ENCODE measurements at regions not wholly inside any gene's neighbourhood (a gene's known extent, or its start where the extent isn't known, plus 50 kb on each side); places are given as distances from the start of the nearest gene placed in this dataset.

GRCh38 chr11:43122546-43122945, 189.2 kb upstream of the API5 start:
- Histone ChIP-seq H3K36me3 (replicated peaks in 1 of 2; ENCODE audit: control insufficient read depth in 1 of 2, insufficient read depth in 2 of 2, low read length in 2 of 2) (no peaks in the 10 kb centered on the region), H2AFZ (ENCODE audit: low read length) (no peak overlapping the region), H3K4me1 (ENCODE audit: insufficient read depth, low read length) (no peaks in the 10 kb centered on the region), H3K9me3 (ENCODE audit: low read length) (no peaks in the 10 kb centered on the region), H3K9ac (ENCODE audit: insufficient read depth, low read depth, low read length) (no peak overlapping the region), H3K4me2 (ENCODE audit: low read depth, low read length) (no peak overlapping the region), H3K27ac (ENCODE audit: extremely low read length, insufficient read depth, low read length) (no peak overlapping the region), H4K20me1 (ENCODE audit: insufficient read depth, low read length) (no peaks in the 10 kb centered on the region), H3K4me3 (replicated peaks in 1 of 3; ENCODE audit: insufficient read depth in 1 of 3, low read depth in 2 of 3, low read length in 3 of 3) (no peak overlapping the region), H3K27me3 (ENCODE audit: control insufficient read depth in 1 of 2, insufficient read depth in 2 of 2, low read length in 2 of 2) (no peaks in the 10 kb centered on the region), H3K79me2 (ENCODE audit: insufficient read depth, low read length) (no peaks in the 10 kb centered on the region)
- no peak for FAIRE-seq
- CTCF ChIA-PET (ENCODE audit: low intra/inter-chr PET ratio, low total read pairs): no interaction called here
- no TSS peak for BruUV-seq (replicated peaks)
- DNase-seq (ENCODE audit: low spot score): no peak
- WGBS (ENCODE audit: low lambda C conversion rate): 4% methylated on average over 3 of the region's 3 CpGs
- no peak for ATAC-seq
- in situ Hi-C loops (cut with HindIII; ENCODE audit: extremely low pct_ligation_motif_present, low pct_unique_long_range_greater_than_20kb) (no loop called here), intact Hi-C loops (cut with micrococcal nuclease; ENCODE audit: unreplicated experiment) (no loop called here)
- POLR2A ChIA-PET: no interaction called here
- TF ChIP-seq ZSCAN20 (CRISPR knock-in tag; IDR thresholded peaks at IDR 0.05; ENCODE audit: borderline replicate concordance) (no peak), ZFP62 (CRISPR knock-in tag; IDR thresholded peaks at IDR 0.05) (no peak), ZNF891 (CRISPR knock-in tag; IDR thresholded peaks at IDR 0.05) (no peak), SRSF4 (IDR thresholded peaks at IDR 0.05; ENCODE audit: low read depth, low read length, poor library complexity, severe bottlenecking) (no peak), ZKSCAN5 (CRISPR knock-in tag; IDR thresholded peaks at IDR 0.05) (no peak), ASH2L (IDR thresholded peaks at IDR 0.05; ENCODE audit: insufficient read length, low read depth, low read length) (no peak), ZNF710 (CRISPR knock-in tag; IDR thresholded peaks at IDR 0.05; ENCODE audit: borderline replicate concordance) (no peak), ZNF501 (CRISPR knock-in tag; IDR thresholded peaks at IDR 0.05) (no peak), KMT2B (CRISPR knock-in tag; IDR thresholded peaks at IDR 0.05) (no peak), NFIB (CRISPR knock-in tag; IDR thresholded peaks at IDR 0.05; ENCODE audit: borderline replicate concordance) (no peak), ZSCAN30 (CRISPR knock-in tag; IDR thresholded peaks at IDR 0.05) (no peak), REST (IDR thresholded peaks at IDR 0.05; ENCODE audit: borderline replicate concordance in 1 of 2, low read depth in 1 of 2, low read length in 2 of 2) (no peak), ZHX1 (CRISPR knock-in tag; IDR thresholded peaks at IDR 0.05; ENCODE audit: low read depth) (no peak), MTA1 (CRISPR knock-in tag; IDR thresholded peaks at IDR 0.05; ENCODE audit: borderline replicate concordance) (no peak), ZNF670 (CRISPR knock-in tag; IDR thresholded peaks at IDR 0.05; ENCODE audit: borderline replicate concordance) (no peak), MAF1 (CRISPR knock-in tag; IDR thresholded peaks at IDR 0.05; ENCODE audit: borderline replicate concordance) (no peak), ATAD3A (CRISPR knock-in tag; IDR thresholded peaks at IDR 0.05) (no peak), ZNF589 (CRISPR knock-in tag; conservative IDR thresholded peaks at IDR 0.05) (no peak)
